Stimulated activated CD8-positive, alpha-beta memory T cell treated with anti-CD3 and anti-CD28 coated beads, Interleukin-15, amount 100 ng/mL, for 48 hours (primary cell): ENCODE measurements at regions not wholly inside any gene's neighbourhood (a gene's known extent, or its start where the extent isn't known, plus 50 kb on each side); places are given as distances from the start of the nearest gene placed in this dataset.

ENCODE experiments used
- DNase-seq, 2 donors: peaks; one replicate each; pipeline ENCODE4 v3.0.0-alpha.2; 2020; ENCODE audit warnings: low read depth in 2 of 2

DNA sequence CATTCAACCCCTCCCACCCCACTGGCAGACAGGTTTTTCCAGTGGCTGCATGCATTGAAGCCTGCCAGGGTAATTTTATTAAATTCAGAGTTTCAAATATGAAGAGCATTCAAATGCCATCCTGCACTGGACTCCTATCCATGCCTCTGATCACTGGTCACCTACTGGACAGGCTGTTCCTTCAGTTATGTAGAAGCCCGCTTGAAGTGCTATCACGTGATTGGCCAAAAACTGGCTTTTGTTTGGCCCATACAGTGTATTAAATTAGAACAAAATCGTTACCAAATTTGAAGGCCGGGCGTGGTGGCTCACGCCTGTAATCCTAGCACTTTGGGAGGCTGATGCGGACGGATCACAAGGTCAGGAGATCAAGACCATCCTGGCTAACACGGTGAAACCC lies 464.1 kb downstream of the TSN start:
- DNase-seq, result no peak

DNA sequence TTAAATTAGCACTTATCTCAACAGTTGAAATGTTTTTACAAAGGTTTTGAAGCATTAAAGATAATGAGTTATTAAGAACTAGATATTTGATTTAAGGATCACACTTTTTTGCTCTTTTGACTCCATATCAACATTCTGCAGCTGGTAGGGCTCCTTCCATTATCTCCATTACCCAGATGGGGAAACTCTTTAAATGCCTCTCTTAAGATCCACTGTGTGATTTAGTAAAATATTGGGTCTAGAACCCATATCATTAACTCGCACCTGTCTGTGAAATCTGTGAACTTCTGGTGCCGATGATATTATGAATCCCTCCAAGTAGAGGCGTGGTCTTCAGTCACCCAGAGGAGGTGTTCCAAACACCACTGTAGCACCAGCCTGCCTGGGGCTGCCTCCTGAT lies 466.2 kb downstream of the TSN start:
- DNase-seq, result no peak

DNA sequence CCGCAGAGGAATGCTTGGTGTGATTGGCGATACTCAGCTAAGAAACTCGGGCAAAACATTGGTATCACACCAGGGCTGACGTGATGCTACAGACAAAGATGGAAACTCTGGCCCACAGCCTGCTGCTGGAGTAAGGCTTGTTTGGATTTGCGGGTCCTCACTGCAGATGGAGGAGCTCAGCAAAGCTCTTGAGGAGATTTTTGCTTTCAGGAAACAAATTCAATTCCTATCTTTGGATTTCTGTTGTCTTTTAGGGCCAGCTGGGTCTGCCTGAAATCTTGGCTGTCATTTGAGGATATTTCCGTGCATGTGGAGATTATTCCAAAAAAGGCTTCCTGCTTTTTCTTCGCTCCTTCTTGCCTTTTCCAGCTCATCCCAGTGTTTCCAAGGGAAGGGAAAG lies 475.8 kb downstream of the TSN start:
- DNase-seq, result no peak

DNA sequence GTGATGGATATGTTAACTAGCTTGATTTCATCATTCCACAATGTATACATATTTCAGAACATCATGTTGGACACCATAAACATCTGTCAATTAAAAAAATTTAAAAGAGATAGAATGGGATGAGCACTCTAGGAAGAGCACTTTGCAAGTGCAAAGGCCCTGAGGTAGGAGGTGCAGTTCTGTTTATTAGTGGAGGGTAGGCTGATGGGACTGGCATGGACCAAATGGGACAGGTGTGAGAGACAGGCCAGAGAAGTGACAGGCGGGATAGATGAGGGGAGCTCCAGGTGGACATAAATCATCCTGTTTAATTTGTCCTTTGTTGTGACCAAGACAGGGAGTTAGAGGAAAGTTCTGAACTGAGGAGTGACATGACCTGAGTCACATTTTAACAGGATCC lies 477.9 kb downstream of the TSN start:
- DNase-seq, result no peak

DNA sequence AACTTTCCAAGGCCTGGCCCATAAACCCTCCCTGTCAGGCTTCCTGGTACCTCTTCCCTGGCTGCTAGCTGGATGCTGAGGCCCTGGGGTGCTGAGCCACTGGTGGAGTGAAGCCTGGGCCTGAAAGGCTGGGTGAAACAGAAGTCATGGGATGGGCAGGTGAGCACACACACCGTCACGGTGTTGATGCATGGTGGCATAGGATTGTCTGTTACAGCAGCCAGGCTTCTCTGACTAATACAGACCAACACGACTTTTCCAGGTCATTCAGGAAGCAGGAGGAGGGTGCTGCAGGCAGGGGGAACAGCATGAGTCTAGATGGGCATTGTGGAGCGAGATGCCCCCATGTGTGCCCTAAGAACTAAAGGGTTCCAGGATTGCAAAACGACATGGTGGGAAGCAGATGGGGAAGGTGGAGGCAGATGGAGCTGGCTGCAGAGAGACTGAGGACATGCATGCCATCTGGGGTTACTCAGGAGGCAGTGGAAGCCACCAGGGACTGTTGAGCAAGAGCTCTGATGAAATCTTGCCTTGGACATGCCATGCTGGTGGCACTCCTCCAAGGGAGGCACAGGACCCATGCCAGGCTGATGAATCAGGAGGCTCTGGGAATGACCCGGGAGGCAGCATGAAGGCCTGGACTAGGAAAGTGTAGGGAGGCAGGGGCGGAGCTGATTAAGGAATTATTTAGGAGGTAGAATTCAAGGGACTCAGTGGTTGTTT lies 480.9 kb downstream of the TSN start:
- no peak for DNase-seq

DNA sequence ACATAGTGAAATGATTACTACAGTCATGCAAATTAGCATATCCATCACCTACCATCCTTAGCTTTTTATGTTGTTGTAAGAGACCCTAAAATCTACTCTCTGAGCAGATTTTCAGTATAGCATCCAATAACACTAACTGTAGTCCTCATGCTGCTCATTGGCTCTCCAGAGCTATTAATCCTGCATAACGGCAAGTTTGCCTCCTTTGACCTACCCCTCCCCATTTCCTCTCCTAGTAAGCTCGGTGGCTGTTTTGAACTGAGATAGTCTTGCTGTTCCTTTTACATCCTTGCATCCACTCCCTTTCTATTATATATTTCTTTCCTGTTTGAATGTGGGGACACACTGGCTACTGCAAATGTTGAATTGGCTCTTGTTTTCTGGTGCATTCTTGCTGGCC lies 481.5 kb downstream of the TSN start:
- no peak for DNase-seq

DNA sequence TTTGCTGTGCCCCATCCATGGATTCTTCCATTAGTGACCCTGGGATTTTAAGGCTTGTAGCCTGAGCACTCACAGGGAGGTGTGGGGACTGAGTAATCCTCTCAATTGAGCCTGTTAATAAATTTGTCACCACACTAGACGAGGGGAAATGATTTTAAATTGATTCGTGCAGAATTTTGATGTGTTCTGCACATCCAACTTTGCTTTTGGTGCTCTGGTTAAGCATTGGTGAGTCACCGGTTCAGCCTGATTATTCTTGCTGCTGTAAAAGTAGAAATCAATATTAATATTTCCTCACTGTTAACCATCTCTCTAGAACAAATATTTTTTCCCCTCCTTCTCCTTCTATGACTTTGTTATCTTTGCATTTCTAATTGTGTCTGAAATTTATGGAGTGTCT lies 482.0 kb downstream of the TSN start:
- no peak for DNase-seq

DNA sequence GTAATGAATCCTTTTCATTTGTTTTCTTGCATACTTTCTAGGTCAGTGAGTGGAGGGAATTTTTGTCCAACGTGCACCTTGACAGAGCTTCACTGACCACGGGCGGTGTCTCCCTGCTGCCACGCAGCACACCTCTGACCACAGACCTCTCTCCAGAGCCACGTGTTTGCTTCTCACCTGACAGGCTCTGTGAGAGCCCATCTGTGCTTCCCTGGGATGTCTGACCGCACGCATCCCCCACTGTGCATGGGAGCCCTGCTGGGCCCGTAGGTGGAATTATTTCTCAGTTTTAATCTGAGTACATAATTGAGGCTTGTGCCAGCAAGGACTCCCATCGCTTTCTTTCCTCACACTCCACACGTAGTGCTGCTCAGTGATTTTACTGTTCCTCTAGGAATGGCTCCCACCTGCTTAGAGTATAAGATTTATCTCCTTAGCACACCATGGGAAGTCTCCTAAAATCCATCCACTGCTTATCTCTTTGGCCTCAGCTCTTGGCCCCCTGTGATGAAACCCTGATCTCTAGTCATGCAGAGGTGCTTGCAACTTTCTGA lies 482.6 kb downstream of the TSN start:
- DNase-seq, result no peak

DNA sequence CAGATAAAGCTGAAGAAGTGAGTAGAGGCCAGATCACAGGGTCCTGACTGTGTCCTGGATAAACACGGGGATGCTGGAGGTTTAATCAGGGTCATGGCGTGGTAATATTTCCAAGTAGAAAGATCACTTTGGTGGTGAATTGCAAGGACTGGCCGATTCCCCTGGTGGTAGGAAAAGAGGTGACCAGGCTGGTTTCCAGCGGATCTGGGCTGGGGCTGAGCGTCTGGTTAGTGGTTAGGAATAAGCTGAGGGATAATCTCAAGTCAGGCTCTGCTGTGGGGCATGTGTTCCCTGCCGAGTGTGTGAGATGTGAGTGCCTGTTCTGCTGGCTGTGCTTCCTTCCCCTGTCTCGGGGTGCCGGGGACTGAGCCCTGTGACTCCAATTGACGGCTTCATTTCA lies 484.0 kb downstream of the TSN start:
- DNase-seq, result no peak

DNA sequence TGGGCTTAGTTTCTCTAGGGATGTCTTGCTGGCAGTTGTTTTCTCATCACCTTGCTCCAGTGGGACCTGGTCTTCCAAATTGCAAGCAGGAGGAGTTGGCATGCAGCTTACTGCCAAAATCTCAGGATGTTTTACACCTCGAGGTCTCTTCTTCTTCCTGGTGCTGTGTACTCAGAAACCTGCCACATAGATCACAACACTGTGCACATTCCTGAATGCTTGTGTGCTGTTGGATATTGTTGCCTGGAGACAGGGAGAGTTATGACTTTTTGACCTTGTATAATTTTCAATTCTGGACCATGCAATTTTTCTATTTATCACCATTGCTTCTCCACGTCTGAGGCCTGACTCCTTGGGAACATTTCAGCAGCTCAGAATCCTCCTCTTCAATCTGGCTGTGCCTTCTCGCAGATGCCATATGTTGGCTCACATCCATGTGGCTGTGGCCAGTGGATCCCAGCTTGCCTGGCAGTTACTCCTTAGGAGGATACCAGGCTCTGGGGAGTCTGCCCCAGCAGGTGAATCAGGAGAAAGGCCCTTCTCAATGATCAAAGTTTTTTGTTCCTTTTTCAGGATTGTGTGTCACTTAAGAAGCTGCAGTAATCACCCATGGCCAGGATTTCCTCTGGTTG lies 489.3 kb downstream of the TSN start:
- DNase-seq, result no peak

DNA sequence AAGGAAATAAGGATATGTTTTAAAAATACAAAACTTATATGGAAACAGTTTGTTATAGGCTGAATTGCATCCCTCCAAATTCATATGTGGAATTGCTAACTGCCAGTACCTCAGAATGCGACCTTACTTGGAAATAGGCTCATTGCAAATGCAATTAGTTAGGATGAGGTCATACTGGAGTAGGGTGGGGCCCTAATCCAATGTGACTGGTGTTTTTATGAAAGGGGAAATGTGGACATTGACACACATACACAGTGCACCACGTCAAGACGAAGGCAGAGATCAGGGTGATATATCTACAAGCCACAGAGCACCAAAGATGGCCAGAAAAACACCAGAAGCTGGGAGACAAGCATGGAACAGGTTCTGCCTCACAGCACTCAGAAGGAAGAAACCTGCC lies 494.2 kb downstream of the TSN start:
- DNase-seq, result no peak

DNA sequence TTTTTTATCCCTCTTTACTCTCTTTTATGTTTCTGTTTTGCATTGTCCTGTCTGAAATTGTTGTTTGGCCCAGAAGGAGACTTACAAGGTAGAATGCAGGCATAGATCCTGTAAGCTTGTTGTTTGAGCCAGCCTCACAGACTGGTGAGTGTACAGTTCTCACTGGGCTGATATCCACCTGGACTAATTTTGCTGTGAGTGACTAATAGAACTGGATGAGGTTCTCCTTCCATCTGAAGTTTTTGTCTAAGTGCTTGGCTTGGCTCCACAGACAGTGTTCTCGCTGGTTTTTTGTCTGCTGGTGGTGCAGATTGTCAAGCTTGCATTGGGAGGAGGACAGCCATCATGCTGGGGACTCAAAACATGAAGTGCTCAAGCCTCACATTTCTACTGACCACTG lies 495.7 kb downstream of the TSN start:
- no peak for DNase-seq

DNA sequence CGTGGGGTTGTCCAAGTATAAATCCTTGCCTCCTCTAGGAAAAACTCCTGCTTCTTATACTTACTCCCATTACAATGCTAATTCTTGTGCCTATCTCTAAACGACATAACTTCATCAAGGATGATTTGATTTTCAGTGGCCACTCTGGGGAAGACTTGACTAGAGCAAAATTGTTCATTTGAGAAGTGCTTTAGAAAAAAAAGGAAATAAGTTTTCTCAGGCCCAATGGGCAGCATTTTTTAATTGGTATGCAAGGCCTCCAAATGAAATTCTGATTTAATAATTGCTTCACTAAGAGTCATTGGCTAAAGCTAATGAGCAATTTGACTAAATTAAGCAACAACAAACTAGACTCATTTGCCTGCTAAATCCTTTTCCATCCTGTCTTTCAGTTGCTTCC lies 496.1 kb downstream of the TSN start:
- DNase-seq, result no peak

DNA sequence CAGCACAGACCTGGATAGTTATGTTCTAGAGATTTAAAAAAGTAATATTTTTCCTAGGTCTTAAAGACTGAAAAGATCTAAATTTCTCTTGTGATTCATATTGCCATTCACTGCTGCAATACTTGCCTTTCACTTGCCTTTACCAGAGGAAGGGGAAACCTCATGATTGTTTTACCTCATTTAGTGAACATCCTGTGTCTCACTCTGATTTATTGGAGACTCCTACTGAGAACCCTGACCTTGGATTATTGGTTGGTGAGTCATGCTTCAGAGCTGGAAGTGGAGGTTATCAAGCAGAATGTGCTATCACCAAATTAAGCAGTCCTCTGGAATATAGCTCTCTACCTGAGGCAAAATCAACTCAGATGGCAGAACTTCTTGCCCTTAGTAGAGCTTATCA lies 500.5 kb downstream of the TSN start:
- no peak for DNase-seq

DNA sequence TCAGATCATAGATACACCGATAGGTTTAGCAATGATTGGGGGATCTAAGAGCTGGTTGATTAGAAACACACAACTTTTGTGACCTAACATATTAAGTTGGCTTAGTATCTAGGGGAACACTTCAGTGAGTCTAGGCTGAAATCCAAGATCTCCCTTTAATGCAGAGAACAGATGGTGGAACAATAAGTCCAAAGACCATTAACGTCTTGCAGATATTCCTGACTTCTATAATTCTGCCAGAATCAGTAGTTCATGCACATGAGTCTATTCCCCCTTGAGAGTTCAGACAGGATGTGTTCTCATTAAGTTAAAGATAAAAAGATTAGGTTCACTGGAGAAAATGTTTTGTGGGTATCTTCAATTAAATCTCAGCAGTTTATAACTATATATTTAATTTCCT lies 506.5 kb downstream of the TSN start:
- no peak for DNase-seq

DNA sequence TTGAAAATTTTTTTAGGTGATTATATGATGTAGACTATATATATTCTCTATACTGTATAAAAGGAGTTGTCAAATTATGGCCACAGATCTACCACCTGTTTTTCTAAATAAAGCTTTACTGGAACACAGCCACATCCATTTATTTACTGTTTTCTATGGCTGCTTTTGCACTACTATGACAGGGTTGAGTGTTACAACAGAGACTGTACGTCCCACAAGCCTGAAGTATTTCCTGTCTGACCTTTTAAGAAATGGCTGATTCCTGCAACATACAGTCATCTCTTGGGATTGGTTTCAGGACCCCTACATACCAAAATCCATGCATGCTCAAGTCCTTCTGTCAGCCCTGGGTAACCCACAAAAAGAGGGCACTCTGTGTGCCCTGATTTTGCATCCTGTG lies 508.3 kb downstream of the TSN start:
- DNase-seq, result no peak

DNA sequence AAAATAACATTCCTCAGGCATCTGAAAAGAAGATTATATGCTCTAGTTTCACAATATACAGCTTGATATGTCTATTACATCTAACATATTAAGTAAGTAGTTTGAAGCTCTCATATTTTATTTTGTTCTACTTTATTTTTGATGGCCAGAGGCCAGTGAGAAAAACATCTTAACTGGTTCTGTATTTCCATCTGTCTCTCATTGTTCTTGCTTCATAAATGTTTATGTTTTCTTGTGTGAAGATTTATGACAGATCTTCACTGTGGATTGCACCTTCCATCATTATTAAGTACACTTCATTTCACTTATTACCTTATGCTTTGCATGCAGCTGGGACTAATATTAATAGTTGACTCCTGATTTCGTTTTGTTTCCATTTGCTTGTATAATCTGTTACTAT lies 511.2 kb downstream of the TSN start:
- DNase-seq, result no peak

DNA sequence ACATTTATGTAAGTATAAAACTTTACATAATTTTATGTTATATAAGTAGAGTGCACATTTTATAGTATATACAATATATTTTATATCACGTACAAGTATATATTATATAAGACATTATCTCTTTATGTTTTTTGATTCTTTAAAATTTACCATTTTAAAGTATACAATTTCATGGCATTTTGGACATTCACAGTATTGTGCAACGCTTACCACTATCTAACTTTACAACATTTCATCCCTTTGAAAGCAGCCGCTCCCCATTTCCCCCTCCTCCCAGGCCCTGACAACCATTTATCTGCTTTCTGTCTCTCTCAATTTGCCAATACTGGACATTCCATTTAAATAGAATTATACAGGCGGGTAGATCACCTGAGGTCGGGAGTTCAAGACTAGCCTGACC lies 512.5 kb downstream of the TSN start:
- DNase-seq, result no peak

DNA sequence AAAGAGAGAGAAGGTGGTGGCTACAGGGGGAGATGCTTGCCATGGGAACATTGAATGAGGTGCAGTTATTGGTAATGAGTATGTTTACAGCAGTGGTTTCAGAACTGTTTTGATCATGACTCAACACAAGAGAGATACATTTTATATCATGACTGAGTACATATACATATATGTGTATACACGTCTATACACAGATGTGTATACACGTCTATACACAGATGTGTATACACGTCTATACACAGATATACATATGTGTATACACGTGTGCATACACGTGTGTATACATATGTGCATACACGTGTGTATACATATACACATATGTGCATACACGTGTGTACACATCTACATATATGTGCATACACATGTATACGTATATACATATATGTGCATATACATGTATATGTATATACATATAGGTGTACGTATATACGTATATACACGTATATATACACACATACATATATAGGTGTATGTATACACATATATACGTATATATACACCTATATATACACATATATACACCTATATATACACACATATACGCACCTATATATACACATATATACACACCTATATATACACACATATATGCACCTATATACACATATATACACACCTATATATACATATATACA lies 518.5 kb downstream of the TSN start:
- no peak for DNase-seq

DNA sequence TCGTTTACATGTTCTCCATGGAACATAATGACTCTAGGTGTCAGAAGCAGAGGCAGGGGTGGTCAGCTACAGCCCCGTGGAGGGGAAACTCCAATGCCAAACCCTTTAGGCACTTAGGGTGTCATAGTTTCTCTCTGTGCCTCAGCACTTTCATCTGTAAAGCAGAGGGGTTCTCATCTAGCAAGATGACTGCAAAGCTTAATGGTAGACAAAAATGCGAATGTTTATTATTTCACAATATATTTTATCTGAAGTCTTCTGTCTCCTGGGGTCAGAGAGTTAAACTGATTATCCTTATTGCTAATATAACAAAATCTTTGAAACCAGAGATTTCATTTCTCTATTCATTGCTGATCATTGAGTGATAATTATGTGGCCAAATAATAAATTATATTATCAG lies 522.5 kb downstream of the TSN start:
- no peak for DNase-seq

DNA sequence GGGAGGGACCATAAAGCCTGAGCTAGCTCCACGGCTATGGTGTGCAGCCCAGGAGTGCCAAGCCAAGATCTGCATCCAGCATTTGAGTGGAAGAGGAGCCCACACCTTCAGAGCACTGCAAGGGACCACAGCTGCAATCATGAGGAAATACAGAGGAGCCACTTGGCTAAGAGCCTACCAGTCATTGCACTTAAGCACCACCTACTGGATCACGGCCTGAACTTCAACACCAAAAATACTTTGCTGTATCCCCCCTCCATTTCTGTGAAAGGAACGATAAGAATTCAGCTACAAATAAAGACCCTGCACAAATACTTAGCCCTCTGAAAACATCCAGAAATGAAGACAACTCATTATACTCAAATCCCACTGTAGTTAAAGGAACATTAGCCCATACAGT lies 545.3 kb downstream of the TSN start:
- no peak for DNase-seq

DNA sequence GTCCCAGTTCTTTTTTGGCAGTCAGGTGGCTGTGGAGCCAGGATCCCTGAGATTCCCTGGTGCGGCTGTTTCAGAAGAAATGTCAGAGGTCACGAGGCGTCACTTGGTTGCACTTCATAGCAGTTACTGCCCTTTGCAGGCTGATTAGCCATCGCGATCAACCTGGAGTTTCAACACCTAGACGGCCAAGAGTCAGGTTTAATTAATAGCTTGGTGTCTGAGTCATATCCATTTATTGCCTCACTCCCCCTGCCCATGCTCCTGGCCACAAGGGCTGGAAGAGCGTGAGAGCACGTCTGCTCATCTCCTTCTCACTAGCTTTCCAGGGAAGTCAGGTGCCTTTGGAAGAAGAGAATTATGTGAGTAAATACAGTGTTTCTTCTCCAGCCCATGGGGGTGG lies 552.3 kb downstream of the TSN start:
- no peak for DNase-seq

DNA sequence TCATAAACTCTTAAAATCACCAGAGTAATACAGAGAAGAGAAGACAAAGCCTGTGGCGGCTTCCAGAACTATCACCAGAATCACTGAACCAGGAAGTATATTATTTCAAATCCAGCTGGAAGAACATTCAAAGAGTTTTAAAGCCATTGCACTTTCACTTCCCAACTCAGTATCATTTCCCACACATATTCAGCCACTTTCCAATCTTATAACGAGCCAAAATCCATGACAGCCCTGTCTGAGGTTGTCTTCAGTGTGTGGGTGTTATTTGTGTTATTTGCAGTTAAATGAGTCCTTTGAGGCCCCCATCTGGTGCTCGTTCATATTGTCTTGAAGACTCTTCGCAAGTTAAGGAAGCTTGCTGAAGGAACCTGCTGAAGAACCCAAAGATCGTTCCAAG lies 559.9 kb downstream of the TSN start:
- no peak for DNase-seq
